ENCODE measurements at regions not wholly inside any gene's neighbourhood (a gene's known extent, or its start where the extent isn't known, plus 50 kb on each side); places are given as distances from the start of the nearest gene placed in this dataset.
"Not testable (repeated sequence)": the region's sequence is repeated elsewhere in the genome, so short reads cannot be mapped to it uniquely, and the experiment has no call there.

DNA sequence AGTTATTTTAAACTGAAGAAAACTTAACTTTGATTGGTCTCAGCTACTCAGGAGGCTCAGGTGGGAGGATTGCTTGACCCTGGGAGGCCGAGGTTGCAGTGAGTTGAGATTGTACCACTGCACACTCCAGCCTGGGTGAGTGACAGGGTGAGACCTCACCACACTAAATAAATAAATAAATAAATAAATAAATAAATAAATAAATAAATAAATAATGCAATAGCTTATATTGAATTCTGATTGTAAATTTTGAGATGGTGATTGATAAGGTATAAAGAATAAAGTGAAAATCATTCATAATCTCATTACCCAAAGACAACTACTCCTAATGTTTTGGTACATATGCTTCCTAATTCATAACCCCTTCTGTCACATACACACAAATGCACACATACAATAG lies 58.1 kb downstream of the TUBA3C start:
- no peaks in the 10 kb centered on the region for H3K9me3 ChIP-seq (ENCODE audit: insufficient read depth, low read length)
- H3K27ac ChIP-seq (ENCODE audit: low read length) = no peak overlapping the region
- H2AFZ ChIP-seq (ENCODE audit: low read depth, low read length) = no peak overlapping the region
- no peak overlapping the region for H3K4me2 ChIP-seq (ENCODE audit: low read length)
- no peak overlapping the region for H3K4me3 ChIP-seq (ENCODE audit: low read length)
- H3K36me3 ChIP-seq (replicated peaks; ENCODE audit: low read depth, low read length) = no peaks in the 10 kb centered on the region
- no peak for TF ChIP-seq EZH2phosphoT487 (IDR thresholded peaks at IDR 0.05; ENCODE audit: low read depth)
- TF ChIP-seq, protein P1, sequence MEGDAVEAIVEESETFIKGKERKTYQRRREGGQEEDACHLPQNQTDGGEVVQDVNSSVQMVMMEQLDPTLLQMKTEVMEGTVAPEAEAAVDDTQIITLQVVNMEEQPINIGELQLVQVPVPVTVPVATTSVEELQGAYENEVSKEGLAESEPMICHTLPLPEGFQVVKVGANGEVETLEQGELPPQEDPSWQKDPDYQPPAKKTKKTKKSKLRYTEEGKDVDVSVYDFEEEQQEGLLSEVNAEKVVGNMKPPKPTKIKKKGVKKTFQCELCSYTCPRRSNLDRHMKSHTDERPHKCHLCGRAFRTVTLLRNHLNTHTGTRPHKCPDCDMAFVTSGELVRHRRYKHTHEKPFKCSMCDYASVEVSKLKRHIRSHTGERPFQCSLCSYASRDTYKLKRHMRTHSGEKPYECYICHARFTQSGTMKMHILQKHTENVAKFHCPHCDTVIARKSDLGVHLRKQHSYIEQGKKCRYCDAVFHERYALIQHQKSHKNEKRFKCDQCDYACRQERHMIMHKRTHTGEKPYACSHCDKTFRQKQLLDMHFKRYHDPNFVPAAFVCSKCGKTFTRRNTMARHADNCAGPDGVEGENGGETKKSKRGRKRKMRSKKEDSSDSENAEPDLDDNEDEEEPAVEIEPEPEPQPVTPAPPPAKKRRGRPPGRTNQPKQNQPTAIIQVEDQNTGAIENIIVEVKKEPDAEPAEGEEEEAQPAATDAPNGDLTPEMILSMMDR (IDR thresholded peaks at IDR 0.05; ENCODE audit: low read depth, low read length) = no peak
- H3K79me2 ChIP-seq (ENCODE audit: low read length) = no peaks in the 10 kb centered on the region
- no peak overlapping the region for H3K9ac ChIP-seq (ENCODE audit: low read length)
- no peaks in the 10 kb centered on the region for H4K20me1 ChIP-seq (ENCODE audit: insufficient read depth, low read length)
- H3K27me3 ChIP-seq (ENCODE audit: low read depth, low read length) = no peaks in the 10 kb centered on the region
- H3K4me1 ChIP-seq (ENCODE audit: low read length) = no peaks in the 10 kb centered on the region

DNA sequence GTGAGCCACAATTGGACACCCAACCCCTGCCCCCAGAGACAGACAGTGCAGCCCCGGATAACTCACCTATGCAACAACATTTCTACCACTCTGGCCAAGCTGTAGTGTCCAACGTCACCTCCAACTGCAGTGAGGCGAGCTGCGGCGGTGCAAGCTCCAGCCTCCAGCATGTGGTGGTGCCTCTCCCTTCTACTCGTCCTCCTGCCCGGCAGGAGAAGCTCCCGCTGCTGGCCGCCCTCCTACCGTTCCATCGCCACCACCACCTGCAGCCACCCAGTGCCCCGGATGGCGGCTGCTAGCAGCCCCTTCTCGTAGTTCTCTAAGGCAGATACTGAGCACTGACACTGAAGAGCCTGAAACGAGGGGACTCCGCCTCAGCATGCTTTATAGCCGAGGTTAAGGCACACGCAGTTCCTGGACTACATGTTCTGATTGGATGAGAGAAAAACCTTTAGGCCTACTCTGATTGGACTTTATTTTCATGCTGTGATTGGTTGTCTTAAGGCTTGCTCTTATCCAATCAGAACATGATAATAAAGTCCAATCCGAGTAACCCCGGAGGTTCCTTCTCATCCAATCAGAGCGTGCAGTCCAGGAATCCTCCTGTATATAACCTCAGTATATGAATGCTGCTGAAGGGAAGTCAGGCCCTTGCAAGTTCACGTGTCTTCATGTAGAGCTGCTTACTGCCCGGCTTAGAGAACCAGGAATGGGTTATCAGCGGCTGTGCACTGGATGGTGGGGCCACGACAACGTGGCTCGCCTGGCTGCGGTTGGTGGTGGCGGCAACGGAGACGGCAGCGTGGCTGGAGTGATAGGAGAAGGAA lies 63.5 kb downstream of the TUBA3C start:
- no peaks in the 10 kb centered on the region for H3K4me1 ChIP-seq (ENCODE audit: low read length)
- TF ChIP-seq EZH2phosphoT487 (IDR thresholded peaks at IDR 0.05; ENCODE audit: low read depth) = no peak
- TF ChIP-seq, protein P1 (IDR thresholded peaks at IDR 0.05; ENCODE audit: low read depth, low read length) = no peak
- no peaks in the 10 kb centered on the region for H3K9me3 ChIP-seq (ENCODE audit: insufficient read depth, low read length)
- H3K4me3 ChIP-seq (ENCODE audit: low read length) = no peak overlapping the region
- H4K20me1 ChIP-seq (ENCODE audit: insufficient read depth, low read length) = no peaks in the 10 kb centered on the region
- no peaks in the 10 kb centered on the region for H3K27me3 ChIP-seq (ENCODE audit: low read depth, low read length)
- no peaks in the 10 kb centered on the region for H3K79me2 ChIP-seq (ENCODE audit: low read length)
- H3K36me3 ChIP-seq (replicated peaks; ENCODE audit: low read depth, low read length) = no peaks in the 10 kb centered on the region
- no peak overlapping the region for H3K27ac ChIP-seq (ENCODE audit: low read length)
- H2AFZ ChIP-seq (ENCODE audit: low read depth, low read length) = no peak overlapping the region
- no peak overlapping the region for H3K4me2 ChIP-seq (ENCODE audit: low read length)
- no peak overlapping the region for H3K9ac ChIP-seq (ENCODE audit: low read length)

GRCh38 chr13:19109225-19109624 lies 72.4 kb downstream of the TUBA3C start:
- not testable (repeated sequence) for H3K4me1 ChIP-seq (ENCODE audit: low read length); H3K9ac ChIP-seq (ENCODE audit: low read length); H3K4me2 ChIP-seq (ENCODE audit: low read length); H2AFZ ChIP-seq (ENCODE audit: low read depth, low read length); H3K9me3 ChIP-seq (ENCODE audit: insufficient read depth, low read length); H4K20me1 ChIP-seq (ENCODE audit: insufficient read depth, low read length); H3K79me2 ChIP-seq (ENCODE audit: low read length); H3K36me3 ChIP-seq (replicated peaks; ENCODE audit: low read depth, low read length); H3K27me3 ChIP-seq (ENCODE audit: low read depth, low read length); H3K4me3 ChIP-seq (ENCODE audit: low read length); H3K27ac ChIP-seq (ENCODE audit: low read length)

- Histone ChIP-seq H2AFZ (ENCODE audit: low read depth, low read length) (no peak overlapping the region), H3K27ac (ENCODE audit: low read length) (no peak overlapping the region), H4K20me1 (ENCODE audit: insufficient read depth, low read length) (no peaks in the 10 kb centered on the region), H3K4me2 (ENCODE audit: low read length) (no peak overlapping the region), H3K9me3 (ENCODE audit: insufficient read depth, low read length) (no peaks in the 10 kb centered on the region), H3K79me2 (ENCODE audit: low read length) (no peaks in the 10 kb centered on the region), H3K4me3 (ENCODE audit: low read length) (no peak overlapping the region), H3K36me3 (replicated peaks; ENCODE audit: low read depth, low read length) (no peaks in the 10 kb centered on the region), H3K9ac (ENCODE audit: low read length) (no peak overlapping the region), H3K27me3 (ENCODE audit: low read depth, low read length) (no peaks in the 10 kb centered on the region), H3K4me1 (ENCODE audit: low read length) (no peaks in the 10 kb centered on the region)
- TF ChIP-seq, protein P1 (IDR thresholded peaks at IDR 0.05; ENCODE audit: low read depth, low read length) = no peak
These were observed 78.5 kb downstream of the TUBA3C start for GRCh38 chr13:19103140-19103539.
